Brain microvascular endothelial cell (primary cell): ENCODE measurements at regions not wholly inside any gene's neighbourhood (a gene's known extent, or its start where the extent isn't known, plus 50 kb on each side); places are given as distances from the start of the nearest gene placed in this dataset.

Experiments used
- DNase-seq: peaks from one replicate; pipeline ENCODE4 v3.0.0-alpha.2; 2020
- H3K27ac ChIP-seq: fragments of 250-450 bp; sonication (Bioruptor Pico); 2 replicates; pipeline ENCODE4 v1.5.1; 2020; ENCODE audit warnings: mild to moderate bottlenecking, moderate library complexity
- H3K27me3 ChIP-seq: fragments of 250-450 bp; sonication (Bioruptor Pico); replicated peaks from 2 replicates; pipeline ENCODE4 v1.5.1; 2020; ENCODE audit warnings: mild to moderate bottlenecking
- H3K36me3 ChIP-seq: fragments of 250-450 bp; sonication (Bioruptor Pico); replicated peaks from 2 replicates; pipeline ENCODE4 v1.5.1; 2020; ENCODE audit warnings: mild to moderate bottlenecking
- H3K4me3 ChIP-seq: 2 replicates; pipeline ENCODE4 v1.5.1; 2011; ENCODE audit warnings: low read depth, mild to moderate bottlenecking, control low read depth, low read length, moderate library complexity
- in situ Hi-C: cut with HindIII; loops from 2 replicates; pipeline ENCODE4 v1.10.0; 2017; ENCODE audit warnings: low sequenced_read_pairs, low pct_ligation_motif_present
- TF ChIP-seq, protein P1 (sequence below): IDR thresholded peaks from 2 replicates; pipeline ENCODE4 v1.5.1; 2011; ENCODE audit warnings: low read depth, mild to moderate bottlenecking, moderate library complexity, low read length, control low read depth, inconsistent platforms; ENCODE audit errors: missing control alignments

DNA sequence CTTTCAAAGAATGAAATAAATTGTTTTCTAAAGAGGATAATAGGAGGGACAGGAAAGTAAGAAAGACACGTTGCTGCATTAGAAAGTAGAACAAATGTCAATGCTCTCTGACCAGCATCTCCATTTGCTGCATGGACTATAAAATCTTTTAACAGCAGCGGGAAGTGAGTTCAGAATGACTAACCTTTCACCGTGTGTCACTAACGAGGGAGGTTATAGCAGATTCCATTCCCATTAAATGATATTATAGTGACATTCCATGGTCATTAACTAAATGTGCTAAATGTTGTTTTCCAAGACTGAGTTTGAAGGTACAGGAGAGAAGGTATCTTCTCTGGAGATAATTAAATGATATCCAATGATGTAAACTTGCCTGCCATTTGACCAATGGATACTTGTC, 127.1 kb upstream of the HS3ST3A1 start:
- no peaks in the 10 kb centered on the region for H3K27me3 ChIP-seq
- in situ Hi-C loops = no loop called here
- no peak for DNase-seq

DNA sequence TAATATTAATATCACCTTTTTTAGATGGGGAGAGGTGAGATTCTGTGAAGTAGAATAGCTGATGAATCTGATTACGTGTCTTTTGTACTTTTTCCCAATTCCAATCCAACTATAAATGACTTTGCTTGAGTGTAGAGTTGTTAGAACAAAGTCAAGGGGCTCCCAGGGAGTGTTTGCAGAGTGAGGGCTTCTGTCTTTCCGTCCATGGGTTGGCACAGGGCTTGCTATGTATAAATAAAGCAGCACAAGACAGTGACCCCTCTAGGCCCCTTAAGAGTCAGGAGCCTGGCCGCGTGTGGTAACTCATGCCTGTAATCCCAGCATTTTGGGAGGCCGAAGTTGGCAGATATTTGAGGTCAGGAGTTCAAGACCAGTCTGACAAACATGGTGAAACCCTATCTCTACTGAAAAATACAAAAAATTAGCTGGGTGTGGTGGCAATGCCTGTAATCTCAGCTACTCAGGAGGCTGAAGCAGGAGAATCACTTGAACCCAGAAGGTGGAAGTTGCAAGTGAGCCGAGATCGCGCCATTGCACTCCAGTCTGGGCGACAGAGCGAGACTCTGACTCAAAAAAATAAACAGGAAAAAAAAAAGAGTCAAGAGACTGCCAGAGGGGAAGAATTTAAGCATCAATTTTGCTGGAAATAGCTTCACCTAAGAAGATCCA, 127.9 kb upstream of the HS3ST3A1 start:
- Histone ChIP-seq H3K27ac (no peak overlapping the region), H3K4me3 (no peak overlapping the region), H3K27me3 (no peaks in the 10 kb centered on the region), H3K36me3 (no peaks in the 10 kb centered on the region)
- TF ChIP-seq, protein P1, sequence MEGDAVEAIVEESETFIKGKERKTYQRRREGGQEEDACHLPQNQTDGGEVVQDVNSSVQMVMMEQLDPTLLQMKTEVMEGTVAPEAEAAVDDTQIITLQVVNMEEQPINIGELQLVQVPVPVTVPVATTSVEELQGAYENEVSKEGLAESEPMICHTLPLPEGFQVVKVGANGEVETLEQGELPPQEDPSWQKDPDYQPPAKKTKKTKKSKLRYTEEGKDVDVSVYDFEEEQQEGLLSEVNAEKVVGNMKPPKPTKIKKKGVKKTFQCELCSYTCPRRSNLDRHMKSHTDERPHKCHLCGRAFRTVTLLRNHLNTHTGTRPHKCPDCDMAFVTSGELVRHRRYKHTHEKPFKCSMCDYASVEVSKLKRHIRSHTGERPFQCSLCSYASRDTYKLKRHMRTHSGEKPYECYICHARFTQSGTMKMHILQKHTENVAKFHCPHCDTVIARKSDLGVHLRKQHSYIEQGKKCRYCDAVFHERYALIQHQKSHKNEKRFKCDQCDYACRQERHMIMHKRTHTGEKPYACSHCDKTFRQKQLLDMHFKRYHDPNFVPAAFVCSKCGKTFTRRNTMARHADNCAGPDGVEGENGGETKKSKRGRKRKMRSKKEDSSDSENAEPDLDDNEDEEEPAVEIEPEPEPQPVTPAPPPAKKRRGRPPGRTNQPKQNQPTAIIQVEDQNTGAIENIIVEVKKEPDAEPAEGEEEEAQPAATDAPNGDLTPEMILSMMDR = no peak
- no peak for DNase-seq
- in situ Hi-C loops = no loop called here

More for the DNA sequence above, 127.1 kb upstream of the HS3ST3A1 start:
- H3K36me3 ChIP-seq = no peaks in the 10 kb centered on the region
- no peak overlapping the region for H3K27ac ChIP-seq
- TF ChIP-seq, protein P1 = no peak
- no peak overlapping the region for H3K4me3 ChIP-seq

DNA sequence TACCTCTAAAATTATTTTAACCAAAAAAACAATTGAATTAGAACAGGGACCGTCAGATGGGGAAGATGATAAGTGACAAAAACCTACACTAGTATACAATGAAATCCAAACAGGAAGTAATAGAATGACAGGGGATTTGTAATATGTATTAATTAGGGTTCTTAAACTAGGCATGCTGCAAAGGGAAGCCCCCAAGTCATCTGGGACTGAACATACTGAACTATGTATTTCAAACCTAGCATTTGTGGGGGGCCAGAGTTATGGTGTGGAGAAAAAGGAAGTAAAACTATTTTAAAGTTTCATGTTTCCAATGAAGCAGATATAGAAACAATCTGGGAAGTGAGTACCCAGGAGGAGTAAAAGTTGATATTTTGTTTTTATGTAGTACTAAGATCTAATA, 133.2 kb upstream of the HS3ST3A1 start:
- no peak overlapping the region for H3K4me3 ChIP-seq
- H3K27ac ChIP-seq = no peak overlapping the region
- TF ChIP-seq, protein P1 = no peak
- no peak for DNase-seq
- no peaks in the 10 kb centered on the region for H3K27me3 ChIP-seq
- in situ Hi-C loops = no loop called here
- H3K36me3 ChIP-seq = no peaks in the 10 kb centered on the region

DNA sequence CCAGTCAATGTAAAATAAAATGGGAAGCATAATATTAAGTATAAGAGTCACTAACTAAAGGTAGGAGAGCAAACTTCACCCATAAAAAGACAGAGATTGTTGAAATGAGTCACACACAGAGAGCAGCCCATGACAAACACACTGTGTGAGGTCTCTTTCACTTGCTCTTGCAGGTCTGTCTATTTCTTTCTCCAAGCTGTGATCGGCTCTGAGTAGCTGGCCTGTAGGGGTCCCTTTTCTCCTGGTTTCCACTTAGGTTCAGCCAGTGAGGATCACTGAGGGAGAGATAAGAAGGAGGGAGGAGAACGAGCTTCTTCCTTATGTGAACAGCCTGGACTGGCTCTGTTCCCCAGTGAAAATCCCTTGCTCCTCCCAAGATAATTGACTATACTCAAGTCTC, 133.7 kb upstream of the HS3ST3A1 start:
- DNase-seq = no peak

DNA sequence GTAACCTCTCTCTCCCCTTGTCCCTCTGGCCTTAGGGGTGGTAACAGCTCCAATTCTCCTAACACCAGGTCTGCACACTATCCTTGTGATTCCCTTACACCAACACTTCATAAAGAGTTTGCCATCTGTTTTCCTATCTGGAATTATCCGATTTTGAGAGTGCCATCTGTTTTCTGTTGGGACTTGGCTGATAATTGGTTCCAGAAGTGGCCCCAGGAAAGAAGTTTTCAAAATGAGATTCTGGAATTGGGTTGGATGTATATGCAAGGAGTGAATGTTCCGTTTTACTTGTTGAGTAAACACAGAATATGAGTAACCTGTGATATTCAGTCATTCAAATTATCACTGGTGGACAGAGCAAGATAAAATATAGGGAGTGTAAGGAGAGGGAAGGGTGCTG, 134.1 kb upstream of the HS3ST3A1 start:
- Histone ChIP-seq H3K4me3 (no peak overlapping the region), H3K27me3 (no peaks in the 10 kb centered on the region), H3K27ac (no peak overlapping the region), H3K36me3 (no peaks in the 10 kb centered on the region)
- in situ Hi-C loops = no loop called here
- DNase-seq = no peak
- TF ChIP-seq, protein P1 = no peak

More for the DNA sequence above, 133.7 kb upstream of the HS3ST3A1 start:
- H3K36me3 ChIP-seq = no peaks in the 10 kb centered on the region
- no peak overlapping the region for H3K27ac ChIP-seq
- TF ChIP-seq, protein P1 = peak; percentile 9
- no peak overlapping the region for H3K4me3 ChIP-seq
- no peaks in the 10 kb centered on the region for H3K27me3 ChIP-seq
- in situ Hi-C loops = no loop called here

DNA sequence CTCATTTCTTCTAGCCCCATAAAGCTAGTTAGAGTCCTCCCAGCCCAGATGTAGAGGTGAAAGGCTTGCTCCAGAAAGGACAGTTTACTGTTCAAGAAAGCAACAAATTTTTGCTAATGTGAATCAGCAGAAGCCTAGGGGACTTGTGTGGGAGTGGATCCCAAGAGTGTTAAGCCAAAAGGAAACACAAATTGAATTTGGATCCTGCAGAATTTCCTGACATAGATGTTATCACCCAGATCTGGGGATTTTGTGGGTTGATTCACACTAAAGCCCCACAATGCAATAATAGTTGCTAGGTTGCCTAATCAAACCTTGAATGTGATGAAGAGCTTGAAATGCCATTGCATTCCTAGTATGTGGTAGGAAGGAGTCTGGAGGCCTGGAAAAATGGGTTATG, 135.2 kb upstream of the HS3ST3A1 start:
- no peaks in the 10 kb centered on the region for H3K36me3 ChIP-seq
- no peak overlapping the region for H3K27ac ChIP-seq
- TF ChIP-seq, protein P1 = no peak
- H3K4me3 ChIP-seq = no peak overlapping the region
- no peak for DNase-seq
- in situ Hi-C loops = no loop called here
- H3K27me3 ChIP-seq = no peaks in the 10 kb centered on the region
